Activated naive CD4-positive, alpha-beta T cell treated with anti-CD3 and anti-CD28 coated beads, Interleukin-2, amount 50 U/mL, for 72 hours (primary cell): ENCODE measurements at regions not wholly inside any gene's neighbourhood (a gene's known extent, or its start where the extent isn't known, plus 50 kb on each side); places are given as distances from the start of the nearest gene placed in this dataset.

ENCODE experiments used
- ATAC-seq, 2 donors: fragments of 150-1000 bp; cut with Tn5 transposase; 2 replicates each; pipeline ENCODE4 v1.10.0; 2021; ENCODE audit warnings: mild to moderate bottlenecking in 2 of 2, moderate library complexity in 2 of 2
- DNase-seq, 2 donors: peaks; one replicate each; pipeline ENCODE4 v3.0.0; 2021 to 2022; ENCODE audit warnings: low spot score in 2 of 2
- H3K27ac Mint-ChIP-seq, 2 donors: one replicate each; pipeline ENCODE4 v1.8.0; 2022; ENCODE audit warnings: mild to moderate bottlenecking in 2 of 2, mixed read lengths in 2 of 2
- H3K36me3 Mint-ChIP-seq, 2 donors: one replicate each; pipeline ENCODE4 v1.8.0; 2022; ENCODE audit warnings: mixed read lengths in 2 of 2
- H3K9me3 Mint-ChIP-seq, 2 donors: one replicate each; pipeline ENCODE4 v1.8.0; 2022; ENCODE audit warnings: mixed read lengths in 2 of 2

DNA sequence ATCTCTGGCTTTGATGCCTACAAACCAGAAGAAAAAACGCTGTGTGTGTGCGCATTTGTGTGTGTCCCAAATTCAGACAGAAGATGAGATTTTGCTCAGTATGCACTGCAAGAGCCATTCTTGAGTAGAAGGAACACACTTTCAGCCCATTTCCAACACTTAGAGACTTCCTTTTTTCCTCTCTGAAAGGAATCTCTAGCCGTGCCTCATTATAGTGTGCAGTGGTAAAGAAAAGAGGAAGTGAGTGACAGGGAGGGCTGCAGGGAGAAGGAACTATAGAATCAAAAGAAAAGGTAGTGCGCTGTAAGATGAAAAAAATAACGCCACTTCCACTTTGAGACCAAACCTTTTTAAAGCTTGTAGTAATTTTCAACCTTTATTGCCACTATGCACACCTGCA is 1400.9 kb upstream of the FLRT2 start:
- DNase-seq (no peak), ATAC-seq (no peak)
- H3K36me3 Mint-ChIP-seq: no peaks in the 10 kb centered on the region
- no peak overlapping the region for H3K27ac Mint-ChIP-seq
- H3K9me3 Mint-ChIP-seq: peaks cover 3 to 6% of the 10 kb centered on the region in 2 donors

GRCh38 chr14:84129941-84130340 is 1400.0 kb upstream of the FLRT2 start:
- DNase-seq (no peak), ATAC-seq (no peak)
- Mint-ChIP-seq H3K27ac (no peak overlapping the region), H3K9me3 (peaks cover 9 to 11% of the 10 kb centered on the region in 2 donors), H3K36me3 (no peaks in the 10 kb centered on the region)

DNA sequence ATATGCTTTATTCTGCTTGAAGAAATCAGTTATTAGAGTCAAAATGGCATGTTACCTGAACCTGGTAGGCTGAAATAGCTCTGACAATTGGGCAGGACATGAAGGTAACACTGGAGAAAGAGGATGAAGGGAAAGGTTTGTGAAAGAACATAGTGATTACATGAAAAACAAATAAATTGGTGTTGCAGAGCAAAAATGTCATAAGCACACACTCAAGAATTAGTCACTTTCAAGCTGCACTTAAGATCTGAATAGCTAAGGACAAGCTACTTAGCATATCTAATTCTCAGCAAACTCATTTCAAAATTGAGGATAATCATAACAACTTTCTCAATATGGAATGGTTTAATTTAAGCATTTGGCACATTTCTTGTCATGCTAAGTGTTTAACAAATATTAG is 1398.0 kb upstream of the FLRT2 start:
- no peak for ATAC-seq
- no peak for DNase-seq
- Mint-ChIP-seq H3K9me3 (peaks cover 19 to 22% of the 10 kb centered on the region in 2 donors), H3K27ac (no peak overlapping the region), H3K36me3 (peaks cover 0 to 7% of the 10 kb centered on the region in 2 donors)

GRCh38 chr14:84144166-84144565 is 1385.8 kb upstream of the FLRT2 start:
- ATAC-seq: no peak
- no peak for DNase-seq
- Mint-ChIP-seq H3K27ac (no peak overlapping the region), H3K36me3 (no peaks in the 10 kb centered on the region), H3K9me3 (peaks cover 4 to 16% of the 10 kb centered on the region in 2 donors)

DNA sequence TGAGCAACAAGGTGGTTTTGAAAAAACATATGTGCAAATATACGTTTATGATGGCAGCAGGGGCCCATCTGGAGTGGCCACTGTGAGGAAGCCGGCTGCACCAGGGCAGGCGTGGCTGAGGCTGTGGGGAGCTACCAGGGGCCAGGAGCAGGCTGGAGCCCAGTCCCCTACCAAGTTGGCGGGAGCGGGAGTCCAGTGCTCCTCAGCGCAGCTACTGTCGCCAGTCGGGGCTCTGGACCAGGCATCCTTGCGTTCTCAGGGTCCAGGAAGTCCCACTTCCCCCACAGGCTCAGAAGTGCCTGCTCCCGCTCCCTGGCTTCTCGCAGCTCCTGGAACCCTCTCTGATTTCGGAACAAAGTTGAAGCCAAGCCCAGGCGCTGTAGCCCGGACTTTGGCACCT is 1377.5 kb upstream of the FLRT2 start:
- H3K9me3 Mint-ChIP-seq: peaks cover 17 to 20% of the 10 kb centered on the region in 2 donors
- no peak for ATAC-seq
- no peaks in the 10 kb centered on the region for H3K36me3 Mint-ChIP-seq
- no peak overlapping the region for H3K27ac Mint-ChIP-seq
- DNase-seq: no peak

DNA sequence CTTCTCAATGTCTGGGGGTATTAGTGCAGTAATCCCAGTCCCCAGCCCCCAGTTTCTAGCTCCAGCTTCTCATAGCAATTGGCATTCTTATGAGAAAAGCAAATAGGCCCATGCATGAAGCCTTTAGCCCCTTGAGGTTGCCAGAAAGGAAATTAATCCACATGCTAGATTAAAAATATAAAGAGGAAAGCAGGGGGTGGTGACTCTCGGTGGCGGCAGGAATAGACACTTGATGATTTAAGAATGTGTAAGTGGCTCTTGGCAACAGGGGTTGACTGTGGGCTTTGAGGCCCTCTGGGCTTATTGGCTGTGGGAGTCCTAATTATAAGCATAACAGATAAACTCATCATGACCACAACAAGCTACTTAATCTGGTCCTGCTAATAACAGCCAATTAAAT is 1367.3 kb upstream of the FLRT2 start:
- no peak for ATAC-seq

GRCh38 chr14:84167026-84167425 is 1362.9 kb upstream of the FLRT2 start:
- H3K36me3 Mint-ChIP-seq: peaks cover 0 to 5% of the 10 kb centered on the region in 2 donors
- DNase-seq (no peak), ATAC-seq (no peak)
- H3K9me3 Mint-ChIP-seq: peaks cover 9 to 10% of the 10 kb centered on the region in 2 donors
- H3K27ac Mint-ChIP-seq: no peak overlapping the region

More for the DNA sequence above, 1367.3 kb upstream of the FLRT2 start:
- DNase-seq: no peak
- H3K9me3 Mint-ChIP-seq: peaks cover 7 to 14% of the 10 kb centered on the region in 2 donors
- H3K27ac Mint-ChIP-seq: no peak overlapping the region
- no peaks in the 10 kb centered on the region for H3K36me3 Mint-ChIP-seq

- no peak overlapping the region for H3K27ac Mint-ChIP-seq
- peaks cover 0 to 8% of the 10 kb centered on the region in 2 donors for H3K36me3 Mint-ChIP-seq
- H3K9me3 Mint-ChIP-seq: peaks cover 23% of the 10 kb centered on the region in 2 donors
- ATAC-seq (no peak), DNase-seq (no peak)
These were observed 1349.6 kb upstream of the FLRT2 start for GRCh38 chr14:84180336-84180735.

DNA sequence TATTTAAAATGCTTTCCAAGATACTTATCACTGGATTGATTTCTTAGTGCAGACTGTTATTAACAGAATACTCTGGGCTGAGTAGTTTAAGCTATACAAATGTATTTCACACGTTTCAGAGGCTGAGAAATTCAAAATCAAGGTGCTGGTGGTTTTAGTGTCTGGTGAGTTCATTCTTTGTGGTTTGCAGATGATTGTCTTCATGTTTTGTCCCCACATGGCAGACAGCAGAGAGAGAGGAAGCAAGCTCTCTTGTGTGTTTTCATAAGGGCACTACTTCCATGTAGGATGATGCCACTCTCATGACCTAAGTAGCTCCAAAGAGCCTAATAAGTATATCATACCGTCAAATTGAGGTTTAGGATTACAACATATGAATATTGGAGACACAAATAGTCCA is 1348.9 kb upstream of the FLRT2 start:
- ATAC-seq: no peak
- H3K9me3 Mint-ChIP-seq: peaks cover 26% of the 10 kb centered on the region in 2 donors
- H3K36me3 Mint-ChIP-seq: peaks cover 0 to 6% of the 10 kb centered on the region in 2 donors
- H3K27ac Mint-ChIP-seq: no peak overlapping the region
- no peak for DNase-seq

DNA sequence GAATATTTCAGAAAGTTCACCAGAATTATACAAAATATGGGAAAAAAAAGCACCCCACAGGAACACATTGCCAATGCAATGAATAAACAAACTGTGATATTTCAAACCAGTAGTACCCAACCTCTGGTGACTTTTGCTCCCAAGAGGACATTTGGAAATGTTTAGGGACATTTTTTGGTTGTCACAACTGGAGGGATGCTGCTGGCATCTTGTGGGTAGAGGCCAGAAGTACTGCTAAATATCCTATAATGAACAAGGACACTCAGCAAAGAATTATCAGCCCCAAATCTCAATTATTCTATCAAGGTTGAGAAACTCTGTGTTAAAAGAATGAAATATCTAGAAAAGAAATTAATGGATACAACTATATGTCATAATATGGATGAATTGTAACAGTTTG is 1334.4 kb upstream of the FLRT2 start:
- DNase-seq (no peak), ATAC-seq (no peak)
- H3K27ac Mint-ChIP-seq: no peak overlapping the region
- H3K9me3 Mint-ChIP-seq: peaks cover 15 to 19% of the 10 kb centered on the region in 2 donors
- H3K36me3 Mint-ChIP-seq: no peaks in the 10 kb centered on the region

- ATAC-seq: peak in 1 of 2 donors; percentile 56
- DNase-seq: no peak
- peaks cover 0 to 5% of the 10 kb centered on the region in 2 donors for H3K36me3 Mint-ChIP-seq
- H3K27ac Mint-ChIP-seq: no peak overlapping the region
- H3K9me3 Mint-ChIP-seq: peaks cover 27 to 28% of the 10 kb centered on the region in 2 donors
These were observed 1332.2 kb upstream of the FLRT2 start for GRCh38 chr14:84197704-84198103.

DNA sequence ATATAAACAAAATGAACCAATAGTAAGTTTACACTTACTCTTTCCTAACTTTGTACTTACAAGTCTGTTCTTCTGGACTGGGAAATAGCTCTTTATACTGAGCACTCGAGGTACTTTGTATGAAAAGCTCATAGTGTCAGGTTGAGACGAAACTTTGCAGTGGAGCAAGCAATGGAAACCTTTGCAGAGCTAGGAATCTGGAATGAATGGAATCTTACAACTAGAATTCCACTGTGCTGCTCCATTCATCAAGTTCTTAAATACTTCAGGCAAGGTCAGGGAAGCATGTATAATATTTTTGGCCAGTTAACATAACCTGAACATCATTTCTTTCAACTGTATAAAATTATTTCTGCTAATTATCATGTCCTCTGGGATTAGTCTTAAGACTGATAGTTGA is 1327.5 kb upstream of the FLRT2 start:
- no peak for ATAC-seq
- Mint-ChIP-seq H3K27ac (no peak overlapping the region), H3K9me3 (peaks cover 20 to 28% of the 10 kb centered on the region in 2 donors), H3K36me3 (peaks cover 0 to 5% of the 10 kb centered on the region in 2 donors)
- DNase-seq: no peak

- ATAC-seq (no peak), DNase-seq (no peak)
- Mint-ChIP-seq H3K36me3 (peaks cover 0 to 5% of the 10 kb centered on the region in 2 donors), H3K27ac (no peak overlapping the region), H3K9me3 (peaks cover 24 to 33% of the 10 kb centered on the region in 2 donors)
These were observed 1326.0 kb upstream of the FLRT2 start for GRCh38 chr14:84203896-84204295.

DNA sequence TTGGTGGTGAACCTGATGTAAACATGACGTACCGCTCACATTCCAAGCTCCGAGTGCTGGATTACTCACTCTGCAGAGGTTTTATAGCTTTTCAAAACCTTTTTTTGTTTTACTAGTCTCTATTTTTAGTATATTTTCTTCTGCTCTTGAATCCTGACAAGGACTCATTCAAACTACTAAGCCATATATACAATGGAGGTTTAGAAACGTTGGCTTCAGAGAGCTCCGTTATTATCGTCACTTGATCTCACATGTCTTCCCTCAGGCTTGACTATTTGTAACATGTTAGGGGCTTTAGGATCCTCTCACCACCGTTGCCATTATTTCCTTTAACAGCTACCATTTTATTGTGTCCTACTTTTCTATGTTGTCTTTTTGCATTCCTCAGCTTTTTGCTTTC is 1321.5 kb upstream of the FLRT2 start:
- Mint-ChIP-seq H3K27ac (no peak overlapping the region), H3K9me3 (peaks cover 23 to 24% of the 10 kb centered on the region in 2 donors), H3K36me3 (no peaks in the 10 kb centered on the region)
- DNase-seq (no peak), ATAC-seq (no peak)

- Mint-ChIP-seq H3K9me3 (peaks cover 23 to 24% of the 10 kb centered on the region in 2 donors), H3K36me3 (no peaks in the 10 kb centered on the region), H3K27ac (no peak overlapping the region)
- ATAC-seq (no peak), DNase-seq (no peak)
These were observed 1320.9 kb upstream of the FLRT2 start for GRCh38 chr14:84209031-84209430.

- peaks cover 0 to 12% of the 10 kb centered on the region in 2 donors for H3K36me3 Mint-ChIP-seq
- ATAC-seq: no peak
- no peak overlapping the region for H3K27ac Mint-ChIP-seq
- peaks cover 23 to 33% of the 10 kb centered on the region in 2 donors for H3K9me3 Mint-ChIP-seq
- no peak for DNase-seq
These were observed 1312.9 kb upstream of the FLRT2 start for GRCh38 chr14:84217066-84217465.

- ATAC-seq: no peak
- Mint-ChIP-seq H3K9me3 (peaks cover 15 to 16% of the 10 kb centered on the region in 2 donors), H3K27ac (no peak overlapping the region), H3K36me3 (no peaks in the 10 kb centered on the region)
- no peak for DNase-seq
These were observed 1304.7 kb upstream of the FLRT2 start for GRCh38 chr14:84225268-84225667.

GRCh38 chr14:84228702-84229101 is 1301.2 kb upstream of the FLRT2 start:
- H3K9me3 Mint-ChIP-seq: peaks cover 15 to 24% of the 10 kb centered on the region in 2 donors
- DNase-seq: no peak
- ATAC-seq: no peak
- H3K36me3 Mint-ChIP-seq: no peaks in the 10 kb centered on the region
- no peak overlapping the region for H3K27ac Mint-ChIP-seq

DNA sequence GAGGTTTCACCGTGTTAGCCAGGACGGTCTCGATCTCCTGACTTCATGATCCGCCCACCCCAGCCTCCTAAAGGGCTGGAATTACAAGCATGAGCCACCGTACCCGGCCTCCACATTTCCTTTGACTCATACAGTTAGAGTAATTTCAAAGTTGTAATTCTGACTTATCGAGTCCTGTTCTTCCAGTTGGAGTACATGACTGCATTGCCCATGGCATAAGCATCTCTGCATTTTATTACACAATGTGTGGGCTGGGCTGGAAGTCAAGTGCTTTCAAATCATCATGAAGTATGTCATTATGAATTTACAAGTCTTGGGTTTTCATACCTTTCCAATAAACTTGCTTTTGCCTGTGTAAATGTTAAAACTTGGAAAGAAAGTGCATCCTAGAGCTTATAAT is 1295.7 kb upstream of the FLRT2 start:
- no peak overlapping the region for H3K27ac Mint-ChIP-seq
- no peaks in the 10 kb centered on the region for H3K36me3 Mint-ChIP-seq
- H3K9me3 Mint-ChIP-seq: peaks cover 26 to 33% of the 10 kb centered on the region in 2 donors

More for the DNA sequence above, 1295.7 kb upstream of the FLRT2 start:
- DNase-seq: no peak
- no peak for ATAC-seq
